ENCODE measurements at regions not wholly inside any gene's neighbourhood (a gene's known extent, or its start where the extent isn't known, plus 50 kb on each side); places are given as distances from the start of the nearest gene placed in this dataset.
A peak's percentile ranks its signal among the peaks of the same experiment; 100 is the strongest.
"Not testable (repeated sequence)": the region's sequence is repeated elsewhere in the genome, so short reads cannot be mapped to it uniquely, and the experiment has no call there.

GRCh38 chr22:46026899-46027210 lies 49.9 kb upstream of the WNT7B start:
- no peak for DNase-seq (ENCODE audit: low spot score)

- peak; percentile 90 for DNase-seq (ENCODE audit: low spot score)
These were observed 50.5 kb upstream of the WNT7B start for GRCh38 chr22:46027211-46028105.

DNA sequence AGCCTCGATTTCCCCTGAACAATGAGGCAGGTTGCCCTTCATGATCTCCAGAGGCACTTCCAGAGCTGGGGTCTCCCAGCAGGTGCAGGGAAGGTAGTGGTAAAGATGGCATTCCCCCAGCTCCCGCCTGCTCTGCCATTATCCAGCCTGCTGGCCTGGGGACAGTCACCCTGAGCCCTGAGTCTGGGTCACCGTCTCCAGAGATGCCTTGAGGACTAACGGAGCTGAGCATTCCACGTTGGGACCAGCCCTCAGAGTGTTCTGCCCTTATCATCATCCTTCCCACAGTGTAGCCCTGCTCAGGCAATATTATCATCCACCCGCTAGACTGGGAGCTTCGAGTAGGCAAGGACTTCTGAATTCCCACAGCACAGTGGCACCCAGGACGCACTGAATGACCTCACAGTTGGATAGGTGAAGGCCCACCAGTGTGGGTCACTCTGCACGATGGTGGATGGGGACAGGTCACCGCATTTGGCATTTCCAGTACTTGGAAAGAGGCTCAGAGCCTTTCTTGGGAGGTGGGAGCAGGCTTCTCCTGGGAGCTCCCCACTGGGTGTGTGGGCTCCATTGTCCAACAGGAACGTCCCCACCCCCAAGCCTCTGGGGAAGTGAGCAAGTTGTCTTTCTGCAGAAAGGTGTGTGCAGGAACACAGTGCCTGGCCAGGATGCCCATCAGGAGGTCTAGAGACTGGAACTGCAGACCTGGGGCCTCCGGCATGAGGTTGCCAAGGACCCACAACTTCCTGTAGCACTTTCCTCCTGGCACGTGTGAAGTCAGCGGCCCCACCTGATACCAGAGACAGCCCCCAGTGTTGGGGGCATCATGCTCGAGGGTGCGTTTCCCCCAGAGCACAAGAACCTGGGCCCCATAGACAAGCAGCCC lies 51.4 kb upstream of the WNT7B start:
- no peak for DNase-seq (ENCODE audit: low spot score)

DNA sequence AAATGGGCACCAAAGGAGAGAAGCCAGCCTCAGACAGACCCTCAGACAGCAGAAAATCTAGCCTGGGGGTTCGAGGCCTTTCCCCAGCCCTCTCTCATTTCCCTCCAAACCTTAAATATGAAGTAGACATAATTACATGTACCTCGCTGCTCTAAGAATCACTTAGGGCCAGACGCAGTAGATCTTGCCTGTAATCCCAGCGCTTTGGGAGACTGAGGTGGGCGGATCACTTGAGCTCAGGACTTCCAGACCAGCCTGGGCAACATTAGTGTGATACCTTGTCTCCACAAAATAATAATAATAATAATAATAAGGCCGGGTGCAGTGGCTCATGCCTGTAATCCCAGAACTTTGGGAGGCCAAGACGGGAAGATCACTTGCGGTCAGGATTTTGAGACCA lies 52.1 kb upstream of the WNT7B start:
- no peak for DNase-seq (ENCODE audit: low spot score)

DNA sequence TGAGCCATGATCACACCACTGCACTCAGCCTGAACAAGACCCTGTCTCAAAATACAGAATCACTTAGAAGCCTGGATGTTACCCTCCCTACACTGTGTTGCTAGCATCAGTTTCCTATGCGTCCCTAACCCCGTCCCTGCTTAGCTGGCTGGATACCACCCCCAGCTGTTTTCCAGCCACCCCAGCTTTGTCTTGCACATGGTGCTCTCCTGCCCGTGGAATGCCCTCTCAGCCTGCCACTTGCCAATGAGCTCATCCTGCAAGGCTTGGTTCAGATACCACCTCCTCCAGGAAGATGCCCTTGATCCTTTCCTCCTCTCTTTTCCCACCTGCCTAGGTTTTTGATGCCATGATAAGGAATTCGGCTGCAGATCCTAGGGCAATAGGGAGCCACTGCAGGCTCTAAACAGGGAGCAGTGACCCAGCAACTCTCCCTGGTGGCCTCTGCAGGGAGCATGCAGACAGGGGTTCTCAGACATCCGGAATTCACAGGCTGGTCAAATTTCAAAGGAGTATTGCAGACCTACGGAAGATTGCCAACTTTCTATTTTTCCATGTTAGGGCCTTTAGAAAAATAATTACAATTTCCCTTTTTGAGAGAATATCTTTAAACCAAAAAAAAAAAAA lies 52.7 kb upstream of the WNT7B start:
- DNase-seq (ENCODE audit: low spot score): no peak

- DNase-seq (ENCODE audit: low spot score): no peak
These were observed 53.4 kb upstream of the WNT7B start for GRCh38 chr22:46030231-46030880.

DNA sequence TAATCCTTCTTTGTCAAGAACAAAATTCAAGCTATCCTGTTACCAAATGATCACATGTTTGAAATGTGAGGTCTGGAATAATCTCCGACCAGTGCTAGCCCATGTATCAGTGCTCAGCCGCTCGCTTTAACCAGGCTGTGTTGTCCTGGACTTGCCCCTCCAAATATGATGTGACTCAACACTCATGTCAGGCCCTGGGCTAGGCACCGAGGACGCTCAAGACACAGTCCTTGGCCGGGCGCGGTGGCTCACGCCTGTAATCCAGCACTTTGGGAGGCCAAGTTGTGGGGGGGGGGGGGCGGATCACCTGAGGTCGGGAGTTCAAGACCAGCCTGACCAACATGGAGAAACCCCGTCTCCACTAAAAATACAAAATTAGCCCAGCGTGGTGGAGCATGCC lies 54.1 kb upstream of the WNT7B start:
- no peak for DNase-seq (ENCODE audit: low spot score)

DNA sequence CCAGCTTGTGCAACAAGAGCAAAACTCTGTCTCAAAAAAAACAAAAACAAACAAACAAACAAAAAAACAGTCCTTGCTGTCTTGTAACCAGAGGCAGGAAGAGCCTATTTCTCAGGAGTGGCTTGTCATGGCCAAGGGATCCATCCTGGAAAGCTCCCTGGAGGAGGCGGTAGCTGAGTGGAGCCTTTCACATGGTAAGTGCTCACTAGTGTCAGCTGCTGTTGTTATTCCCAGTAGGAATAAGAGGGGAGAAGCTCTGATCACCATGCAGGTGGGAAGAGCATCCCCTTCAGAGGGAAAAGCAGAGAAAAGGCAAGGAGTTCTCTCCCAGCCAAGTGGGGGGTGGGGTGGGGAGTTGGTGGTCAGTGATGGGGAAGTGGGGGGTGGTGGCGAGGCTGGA lies 54.6 kb upstream of the WNT7B start:
- DNase-seq (ENCODE audit: low spot score): no peak

DNA sequence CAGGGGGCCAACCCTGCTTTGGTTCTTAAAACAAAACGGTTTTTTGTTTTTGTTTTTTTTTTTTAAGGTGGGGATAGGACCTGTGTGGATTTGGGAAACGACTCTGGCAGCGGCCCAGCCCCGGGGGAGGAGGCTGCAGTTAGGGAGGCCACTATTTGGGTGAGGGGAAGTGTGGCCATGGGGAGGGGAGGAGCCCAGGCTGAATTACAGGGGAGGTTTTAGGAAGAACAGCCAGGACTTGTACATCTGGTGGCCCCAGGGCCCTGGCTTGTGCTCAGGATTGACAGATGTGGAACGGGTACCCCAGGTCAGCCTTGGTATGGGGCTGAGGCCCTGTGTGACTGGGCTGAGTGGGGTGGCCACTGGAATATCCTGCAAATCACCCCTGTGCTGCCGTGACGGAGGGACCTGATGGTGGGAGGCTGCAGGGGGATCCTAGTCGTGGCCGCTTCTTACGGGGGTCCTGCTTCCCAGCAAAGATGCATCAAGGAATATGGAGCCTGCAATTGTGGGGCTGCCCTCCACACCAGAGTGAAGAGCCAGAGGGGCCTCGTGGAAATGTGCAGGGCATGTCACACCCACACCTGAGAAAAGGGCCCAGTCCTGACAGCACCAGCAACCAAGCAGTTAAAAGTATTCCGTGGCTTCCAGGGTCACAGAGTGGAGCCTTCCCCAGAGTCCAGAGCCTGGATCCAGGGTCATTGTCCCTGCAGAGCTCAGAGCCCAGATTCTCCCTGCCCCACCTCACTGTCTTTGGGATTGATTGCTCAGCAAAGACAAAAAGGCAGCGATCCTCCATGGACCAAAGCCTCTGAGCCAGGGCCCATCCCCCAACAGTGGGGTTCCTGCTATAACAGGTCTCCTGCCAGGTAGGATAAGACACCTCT lies 55.2 kb upstream of the WNT7B start:
- no peak for DNase-seq (ENCODE audit: low spot score)

DNA sequence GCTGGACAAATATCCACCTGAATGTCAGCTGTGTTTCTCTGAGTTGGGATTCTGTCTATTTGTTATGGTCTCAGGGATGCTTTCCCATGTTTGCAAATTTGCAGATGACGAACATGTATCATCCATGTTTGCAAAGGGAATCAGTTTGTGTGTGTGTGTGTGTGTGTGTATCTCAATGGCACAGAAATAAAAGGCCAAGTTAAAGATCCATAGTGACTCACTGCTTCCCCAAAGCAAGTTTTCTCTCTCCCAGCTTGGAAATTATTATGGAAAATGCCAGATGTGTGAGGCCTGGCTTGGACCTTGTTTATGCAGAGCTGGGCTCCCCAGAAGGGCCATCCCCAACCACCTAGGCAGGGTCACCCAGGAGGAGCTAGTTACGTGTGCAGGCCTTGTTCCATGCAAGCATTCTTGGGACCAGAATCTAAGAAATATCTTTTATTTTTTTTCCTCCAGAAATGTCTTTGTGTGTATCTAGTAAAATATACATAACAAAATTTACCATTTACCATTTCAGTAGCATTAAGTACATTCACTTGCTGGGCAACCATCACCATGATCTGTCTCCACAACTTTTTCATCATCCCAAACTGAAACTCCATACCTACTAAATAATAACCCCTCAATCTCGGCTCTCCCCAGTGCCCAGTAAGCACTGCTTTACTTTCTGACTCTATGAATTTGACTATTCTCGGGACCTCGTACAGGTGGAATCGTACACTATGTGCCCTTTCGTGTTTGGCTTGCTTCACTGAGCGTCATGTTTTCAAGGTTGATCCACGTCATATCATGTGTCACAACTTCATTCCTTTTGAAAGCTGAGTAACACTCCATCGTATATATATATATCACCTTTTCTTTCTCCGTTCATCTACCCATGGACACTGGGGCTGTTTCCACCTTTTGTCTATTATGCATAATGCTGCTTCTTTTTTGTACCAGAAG lies 56.6 kb upstream of the WNT7B start:
- no peak for DNase-seq (ENCODE audit: low spot score)

- DNase-seq (ENCODE audit: low spot score): not testable (repeated sequence)
These were observed 57.5 kb upstream of the WNT7B start for GRCh38 chr22:46034480-46034879.

GRCh38 chr22:46035380-46035741 lies 58.4 kb upstream of the WNT7B start:
- DNase-seq (ENCODE audit: low spot score): no peak

- peak; percentile 100 for DNase-seq (ENCODE audit: low spot score)
These were observed 59.0 kb upstream of the WNT7B start for GRCh38 chr22:46035742-46036557.

- DNase-seq (ENCODE audit: low spot score): no peak
These were observed 59.8 kb upstream of the WNT7B start for GRCh38 chr22:46036558-46037408.

GRCh38 chr22:46038174-46038487 lies 61.2 kb upstream of the WNT7B start:
- no peak for DNase-seq (ENCODE audit: low spot score)

GRCh38 chr22:46038516-46039430 lies 61.8 kb upstream of the WNT7B start:
- no peak for DNase-seq (ENCODE audit: low spot score)

- no peak for DNase-seq (ENCODE audit: low spot score)
These were observed 62.6 kb upstream of the WNT7B start for GRCh38 chr22:46039535-46039934.

All from putamen (tissue), 1 donor.